OCI-LY1 (cell line): ENCODE measurements at regions not wholly inside any gene's neighbourhood (a gene's known extent, or its start where the extent isn't known, plus 50 kb on each side); places are given as distances from the start of the nearest gene placed in this dataset.

Experiments
- H2AFZ ChIP-seq: fragments of 200-600 bp; sonication (generic), shearing (Covaris generic); 2 replicates; pipeline ENCODE4 v1.6.0; 2014; ENCODE audit warnings: antibody characterized with exemption, mild to moderate bottlenecking, low read length
- H3F3A ChIP-seq: fragments of 200-600 bp; sonication (generic), shearing (Covaris generic); 2 replicates; pipeline ENCODE4 v1.6.0; 2014; ENCODE audit warnings: mild to moderate bottlenecking, antibody characterized with exemption, low read length, moderate library complexity; ENCODE audit not compliant: insufficient read depth
- H3K27ac ChIP-seq: fragments of 200-600 bp; sonication (generic); 2 replicates; pipeline ENCODE4 v1.5.1; 2014; ENCODE audit warnings: low read length, mixed run types, mild to moderate bottlenecking, low read depth; ENCODE audit not compliant: poor library complexity, severe bottlenecking
- H3K27me3 ChIP-seq: fragments of 200-600 bp; sonication (generic); 2 replicates; pipeline ENCODE4 v1.6.0; 2014; ENCODE audit warnings: antibody characterized with exemption, mild to moderate bottlenecking, low read length, moderate library complexity; ENCODE audit not compliant: insufficient read depth
- H3K36me3 ChIP-seq: fragments of 200-600 bp; sonication (generic); 2 replicates; pipeline ENCODE4 v1.6.1; 2014; ENCODE audit warnings: mild to moderate bottlenecking, antibody characterized with exemption, low read length, moderate library complexity, mixed read lengths; ENCODE audit not compliant: insufficient read depth
- H3K4me1 ChIP-seq: fragments of 200-600 bp; sonication (generic); 2 replicates; pipeline ENCODE4 v1.5.1; 2014; ENCODE audit warnings: mild to moderate bottlenecking, low read length, moderate library complexity; ENCODE audit not compliant: insufficient read depth, severe bottlenecking
- H3K4me2 ChIP-seq: fragments of 200-600 bp; sonication (generic), shearing (Covaris generic); 2 replicates; pipeline ENCODE4 v1.6.1; 2014; ENCODE audit warnings: low read length
- H3K4me3 ChIP-seq: fragments of 200-600 bp; sonication (generic); 2 replicates; pipeline ENCODE4 v1.5.1; 2014; ENCODE audit warnings: low read length, low read depth, mild to moderate bottlenecking, mixed read lengths; ENCODE audit not compliant: poor library complexity, severe bottlenecking
- H3K79me2 ChIP-seq: fragments of 200-600 bp; shearing (Covaris generic); 2 replicates; pipeline ENCODE4 v1.6.1; 2016; ENCODE audit warnings: mixed run types, low read length, mixed read lengths; ENCODE audit not compliant: insufficient read depth
- H3K9ac ChIP-seq: fragments of 200-600 bp; sonication (generic), shearing (Covaris generic); 2 replicates; pipeline ENCODE4 v1.6.1; 2014; ENCODE audit warnings: mild to moderate bottlenecking, low read length, mixed read lengths
- H3K9me2 ChIP-seq: fragments of 200-600 bp; sonication (generic), shearing (Covaris generic); 2 replicates; pipeline ENCODE4 v1.6.1; 2014; ENCODE audit warnings: low read depth, mild to moderate bottlenecking, low read length, mixed read lengths
- H3K9me3 ChIP-seq: fragments of 200-600 bp; shearing (Covaris generic); 2 replicates; pipeline ENCODE4 v1.6.1; 2014; ENCODE audit warnings: low read length, mixed read lengths
- H4K20me1 ChIP-seq: fragments of 200-600 bp; sonication (generic), shearing (Covaris generic); 2 replicates; pipeline ENCODE4 v1.6.0; 2016; ENCODE audit warnings: mild to moderate bottlenecking, low read length; ENCODE audit not compliant: insufficient read depth
- CTCF ChIP-seq: fragments of 200-600 bp; sonication (generic), shearing (Covaris generic); IDR thresholded peaks from 2 replicates; pipeline ENCODE4 v1.5.1; 2017; ENCODE audit warnings: mild to moderate bottlenecking, antibody characterized with exemption, low read length, moderate library complexity, mixed read lengths
- EZH2 ChIP-seq: fragments of 200-600 bp; sonication (generic), shearing (Covaris generic); IDR thresholded peaks from 2 replicates; pipeline ENCODE4 v1.8.0; 2017; ENCODE audit warnings: borderline replicate concordance, mixed run types, mild to moderate bottlenecking, antibody characterized with exemption, low read length, moderate library complexity, mixed read lengths

- H3K4me3 ChIP-seq, result no peak overlapping the region
- H3F3A ChIP-seq, result no peaks in the 10 kb centered on the region
- no peaks in the 10 kb centered on the region for H4K20me1 ChIP-seq
- no peak overlapping the region for H3K4me2 ChIP-seq
- H3K27ac ChIP-seq, result no peak overlapping the region
- no peak overlapping the region for H3K9ac ChIP-seq
- TF ChIP-seq CTCF, result no peak
- no peak for TF ChIP-seq EZH2
- H2AFZ ChIP-seq, result no peak overlapping the region
- H3K4me1 ChIP-seq, result no peaks in the 10 kb centered on the region
- H3K9me3 ChIP-seq, result no peaks in the 10 kb centered on the region
- H3K36me3 ChIP-seq, result no peaks in the 10 kb centered on the region
- H3K79me2 ChIP-seq, result no peaks in the 10 kb centered on the region
- H3K9me2 ChIP-seq, result no peaks in the 10 kb centered on the region
- no peaks in the 10 kb centered on the region for H3K27me3 ChIP-seq
Observed at GRCh38 chr2:155730804-155731203, 601.7 kb downstream of the NR4A2 start.

- no peak for TF ChIP-seq EZH2
- no peak for TF ChIP-seq CTCF
- Histone ChIP-seq H3K9ac (no peak overlapping the region), H3K9me2 (no peaks in the 10 kb centered on the region), H3F3A (no peaks in the 10 kb centered on the region), H3K4me2 (no peak overlapping the region), H3K27ac (no peak overlapping the region), H3K4me1 (no peaks in the 10 kb centered on the region), H4K20me1 (no peaks in the 10 kb centered on the region), H3K27me3 (no peaks in the 10 kb centered on the region), H3K36me3 (no peaks in the 10 kb centered on the region), H3K4me3 (no peak overlapping the region), H2AFZ (no peak overlapping the region), H3K79me2 (no peaks in the 10 kb centered on the region), H3K9me3 (no peaks in the 10 kb centered on the region)
Observed at GRCh38 chr2:155727187-155727895, 605.2 kb downstream of the NR4A2 start.

- no peaks in the 10 kb centered on the region for H3K27me3 ChIP-seq
- H3K9me3 ChIP-seq, result no peaks in the 10 kb centered on the region
- no peak overlapping the region for H3K27ac ChIP-seq
- H2AFZ ChIP-seq, result no peak overlapping the region
- H3K79me2 ChIP-seq, result no peaks in the 10 kb centered on the region
- H3K9me2 ChIP-seq, result no peaks in the 10 kb centered on the region
- no peaks in the 10 kb centered on the region for H3F3A ChIP-seq
- no peaks in the 10 kb centered on the region for H4K20me1 ChIP-seq
- no peaks in the 10 kb centered on the region for H3K36me3 ChIP-seq
- TF ChIP-seq CTCF, result no peak
- no peak for TF ChIP-seq EZH2
- H3K9ac ChIP-seq, result no peak overlapping the region
- no peaks in the 10 kb centered on the region for H3K4me1 ChIP-seq
- H3K4me2 ChIP-seq, result no peak overlapping the region
- H3K4me3 ChIP-seq, result no peak overlapping the region
Observed at GRCh38 chr2:155722290-155722689, 610.2 kb downstream of the NR4A2 start.
